K562 (cell line): ENCODE measurements at regions not wholly inside any gene's neighbourhood (a gene's known extent, or its start where the extent isn't known, plus 50 kb on each side); places are given as distances from the start of the nearest gene placed in this dataset.

Experiments used
- ATAC-seq: fragments of 200-7000 bp; cut with Tn5 transposase; 3 replicates; pipeline ENCODE4 v1.9.1; 2020; ENCODE audit warnings: moderate library complexity
- BruUV-seq: library from RNA; stranded (reverse); fragments of 400-500 nt; replicated peaks from 2 replicates; lab custom pipeline; 2021; lab: Mats Ljungman, UMichigan
- CTCF ChIA-PET: fragments of 300-600 bp; formaldehyde crosslinking; extraction: SDS; loops from one replicate; lab custom pipeline; 2021; ENCODE audit warnings: low intra/inter-chr PET ratio; lab: Yijun Ruan, JAX
- POLR2A ChIA-PET: fragments of 300-600, 350-650 bp; sonication (Branson Sonifier 250); formaldehyde crosslinking; extraction: SDS; loops from one replicate; lab custom pipeline; 2021; ENCODE audit warnings: antibody characterized with exemption, inconsistent platforms; lab: Yijun Ruan, JAX
- DNase-seq, 4 experiments: peaks; one replicate each; pipeline versions ENCODE4 v3.0.0 to v3.0.0-alpha.2; 2011 to 2018; ENCODE audit warnings: low spot score in 3 of 4, mixed read lengths in 3 of 4; ENCODE audit errors: extremely low read depth in 1 of 4
- FAIRE-seq: peaks from 2 replicates; lab custom pipeline; 2011; peaks lifted over from hg19 to GRCh38; lab: Jason Lieb, UNC
- H2AFZ ChIP-seq: 2 replicates; pipeline ENCODE4 v1.6.0; 2011; ENCODE audit warnings: low read depth, low read length, control low read depth, inconsistent platforms
- H3K27ac ChIP-seq: fragments of 200-600 bp; 3 replicates; pipeline ENCODE4 v1.8.0; 2011; ENCODE audit warnings: low read depth, mild to moderate bottlenecking, control low read depth, inconsistent platforms, low read length, moderate library complexity, mixed read lengths; ENCODE audit errors: extremely low read depth
- H3K27me3 ChIP-seq, 2 experiments: fragments of 300-600 bp in 1 of 2; 2 replicates in 1 of 2; 3 replicates in 1 of 2; pipeline versions ENCODE4 v1.6.0 to v1.8.0; 2011; ENCODE audit warnings: inconsistent platforms in 2 of 2, low read length in 2 of 2, mild to moderate bottlenecking in 1 of 2, mixed read lengths in 1 of 2, moderate library complexity in 1 of 2; ENCODE audit not compliant: control insufficient read depth in 2 of 2, insufficient read depth in 2 of 2
- H3K36me3 ChIP-seq: fragments of 300-600 bp; 3 replicates; pipeline ENCODE4 v1.8.0; 2011; ENCODE audit warnings: mild to moderate bottlenecking, low read length, inconsistent platforms; ENCODE audit not compliant: control insufficient read depth, insufficient read depth
- H3K4me1 ChIP-seq, 2 experiments: fragments of 200-600 bp in 1 of 2; replicated peaks in 1 of 2; 2 replicates in 1 of 2; 3 replicates in 1 of 2; pipeline versions ENCODE4 v1.5.1 to v1.8.0; 2011; ENCODE audit warnings: inconsistent platforms in 2 of 2, low read length in 2 of 2, mild to moderate bottlenecking in 1 of 2, mixed read lengths in 1 of 2, moderate library complexity in 1 of 2; ENCODE audit not compliant: control insufficient read depth in 2 of 2, insufficient read depth in 2 of 2
- H3K4me2 ChIP-seq: 2 replicates; pipeline ENCODE4 v1.6.1; 2011; ENCODE audit warnings: low read length, control low read depth, inconsistent platforms, mixed read lengths; ENCODE audit not compliant: insufficient read depth
- H3K4me3 ChIP-seq: fragments of 200-600 bp; sonication (generic), shearing (Covaris generic); 2 replicates; pipeline ENCODE4 v1.5.1; 2016; ENCODE audit warnings: control low read depth, inconsistent platforms
- H3K79me2 ChIP-seq: fragments of 200-600 bp; 3 replicates; pipeline ENCODE4 v1.8.0; 2011; ENCODE audit warnings: low read length, inconsistent platforms; ENCODE audit not compliant: control insufficient read depth, insufficient read depth
- H3K9ac ChIP-seq, 2 experiments: 2 replicates each; pipeline versions ENCODE4 v1.6.0 to v1.6.1; 2011; ENCODE audit warnings: low read depth in 2 of 2, low read length in 2 of 2, control low read depth in 1 of 2, inconsistent platforms in 1 of 2, mild to moderate bottlenecking in 1 of 2, mixed read lengths in 1 of 2; ENCODE audit not compliant: insufficient read depth in 1 of 2
- H3K9me1 ChIP-seq: one replicate; pipeline ENCODE4 v1.6.0; 2011; ENCODE audit warnings: inconsistent platforms, mild to moderate bottlenecking, low read length, moderate library complexity; ENCODE audit not compliant: control insufficient read depth, insufficient read depth
- H3K9me3 ChIP-seq: replicated peaks from 2 replicates; pipeline ENCODE4 v1.5.1; 2011; ENCODE audit warnings: low read depth, low read length, inconsistent platforms; ENCODE audit not compliant: control insufficient read depth, insufficient read depth
- H4K20me1 ChIP-seq: replicated peaks from 2 replicates; pipeline ENCODE4 v1.6.1; 2011; ENCODE audit warnings: low read length, inconsistent platforms, mixed read lengths; ENCODE audit not compliant: control insufficient read depth, insufficient read depth
- KAT2B ChIP-seq: IDR thresholded peaks from one replicate; pipeline ENCODE4 v1.6.1; 2012; ENCODE audit warnings: low read depth, mild to moderate bottlenecking, control low read depth, inconsistent platforms, low read length, moderate library complexity
- MAFG ChIP-seq: fragments of 450-650 bp; conservative IDR thresholded peaks from 2 replicates; pipeline ENCODE4 v1.6.1; 2016; ENCODE audit warnings: missing genetic modification characterization, missing compliant biosample characterization
- PURB ChIP-seq: sonication (generic); formaldehyde crosslinking; IDR thresholded peaks from 2 replicates; pipeline ENCODE4 v1.9.0; 2021; ENCODE audit warnings: low read depth, mild to moderate bottlenecking, missing genetic modification reagents
- TCF7L2 ChIP-seq: fragments of 150-350 bp; IDR thresholded peaks from 2 replicates; pipeline ENCODE4 v1.6.1; 2016; ENCODE audit warnings: low read depth, mild to moderate bottlenecking, low read length, moderate library complexity
- TEAD1 ChIP-seq, 2 experiments: fragments of 450-650 bp in 1 of 2; sonication (generic) in 1 of 2; formaldehyde crosslinking; IDR thresholded peaks; 2 replicates each; pipeline versions ENCODE4 v1.4.0 to v1.8.0; 2020 to 2022; ENCODE audit warnings: mild to moderate bottlenecking in 2 of 2, missing genetic modification reagents in 1 of 2
- VEZF1 ChIP-seq: fragments of 200-800 bp; sonication (Bioruptor generic); IDR thresholded peaks from 2 replicates; pipeline ENCODE4 v1.6.1; 2017; ENCODE audit warnings: missing genetic modification characterization, missing compliant biosample characterization
- WHSC1 ChIP-seq: IDR thresholded peaks from one replicate; pipeline ENCODE4 v1.6.1; 2012; ENCODE audit warnings: low read length, control low read depth, inconsistent platforms
- ZC3H8 ChIP-seq: fragments of 450-650 bp; IDR thresholded peaks from 2 replicates; pipeline ENCODE4 v1.6.1; 2017
- WGBS: fragments of 100-300 bp; shearing (Covaris generic); methylation state at CpG from one replicate; pipeline ENCODE4 v1.1.6; 2016; ENCODE audit warnings: low coverage, mixed read lengths; ENCODE audit not compliant: insufficient coverage; ENCODE audit errors: missing lambda C conversion rate; 5-methylcytosine and 5-hydroxymethylcytosine counted together
- in situ Hi-C: fragments of 300-500 bp; cut with MboI; formaldehyde crosslinking; loops from 4 replicates; pipeline ENCODE4 v1.15.0; 2018; ENCODE audit warnings: inconsistent platforms, mixed read lengths
- intact Hi-C: fragments of 100-400 bp; cut with micrococcal nuclease; formaldehyde crosslinking; loops from 2 replicates; pipeline ENCODE4 v1.14.2; 2022

GRCh38 chr19:30943101-30943843 is 406.0 kb downstream of the TSHZ3 start:
- in situ Hi-C loops (no loop called here), intact Hi-C loops (no loop called here)
- no peak for TF ChIP-seq ZC3H8
- no peak for TF ChIP-seq MAFG
- TF ChIP-seq TCF7L2 = no peak
- no peak for TF ChIP-seq TEAD1 (CRISPR knock-in tag; IDR thresholded peaks at IDR 0.05)
- TF ChIP-seq WHSC1 = no peak
- TF ChIP-seq VEZF1 (CRISPR knock-in tag) = no peak
- no peak for TF ChIP-seq PURB (CRISPR knock-in tag)
- TF ChIP-seq KAT2B = no peak
- ChIA-PET POLR2A (interaction anchor here (0.5 to 0.7 kb wide), 3 partner anchors 12 to 57 kb away, joined by 3 to 4 read pairs (median 3); no protein-coding TSS in a partner anchor), CTCF (no interaction called here)
- Histone ChIP-seq H3K4me1 (no peaks in the 10 kb centered on the region), H3K36me3 (no peaks in the 10 kb centered on the region), H3K9me1 (no peaks in the 10 kb centered on the region), H3K27ac (no peak overlapping the region), H3K27me3 (no peaks in the 10 kb centered on the region), H3K9ac (no peak overlapping the region), H2AFZ (no peak overlapping the region), H3K4me3 (no peak overlapping the region), H4K20me1 (no peaks in the 10 kb centered on the region), H3K4me2 (no peak overlapping the region), H3K9me3 (no peaks in the 10 kb centered on the region), H3K79me2 (no peaks in the 10 kb centered on the region)
- BruUV-seq = no TSS peak
- no peak for FAIRE-seq
- no peak for ATAC-seq
- no peak for DNase-seq
- WGBS = 3% methylated on average over 13 of the region's 13 CpGs
